ENCODE measurements at regions not wholly inside any gene's neighbourhood (a gene's known extent, or its start where the extent isn't known, plus 50 kb on each side); places are given as distances from the start of the nearest gene placed in this dataset.

DNA sequence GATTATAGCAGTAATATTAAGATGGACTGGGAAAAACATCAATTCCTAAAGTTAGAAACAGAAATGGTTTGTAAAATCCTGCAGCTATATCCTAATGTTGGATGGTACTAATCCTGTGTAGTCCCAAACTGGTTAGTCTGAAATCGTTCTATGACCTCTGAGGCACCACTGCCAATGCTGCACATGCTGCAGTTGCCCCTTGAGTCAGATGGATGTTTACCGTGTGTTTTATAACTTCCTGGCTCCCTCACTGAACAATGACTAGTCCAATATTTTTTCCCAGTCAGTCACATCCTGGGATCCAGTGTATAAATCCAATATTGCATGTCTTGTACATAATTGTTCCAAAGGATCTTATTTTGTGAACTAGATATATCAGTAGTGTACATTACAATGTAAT lies 226.7 kb upstream of the PKDCC start (continued):
- TF ChIP-seq RARB (CRISPR knock-in tag; IDR thresholded peaks at IDR 0.05) (no peak), ZC3H11A (IDR thresholded peaks at IDR 0.05) (no peak), BCL3 (IDR thresholded peaks at IDR 0.05) (no peak)

GRCh38 chr2:41826921-41827320 lies 220.9 kb upstream of the PKDCC start:
- H3K4me3 ChIP-seq: 0 out of 3 replicates have a peak overlapping the region, but pooled peaks have one; percentile 4
- ChIA-PET CTCF (interaction anchor here (1.6 to 3.7 kb wide), 2 partner anchors 14 to 259 kb away, joined by 6 to 19 read pairs; no protein-coding TSS in a partner anchor), POLR2A (no interaction called here)
- WGBS (ENCODE audit: missing lambda C conversion rate): 44% methylated on average over 1 of the region's 1 CpG
- ATAC-seq (peak; percentile 26 to 32; a peak in 4 of 6 replicates), FAIRE-seq (no peak), DNase-seq (ENCODE audit: low read depth in 1 of 2, low spot score in 1 of 2) (no peak)
- H3K9me3 ChIP-seq: peaks cover 4% of the 10 kb centered on the region; the same call in 1 of the 3 replicates
- peak overlapping the region; percentile 69 for H3K4me2 ChIP-seq
- H3K27ac ChIP-seq: peak overlapping the region; percentile 73 to 76
- H3K4me1 ChIP-seq: peaks cover 35% of the 10 kb centered on the region
- TF ChIP-seq FOSL2 (IDR thresholded peaks at IDR 0.05) (no peak), FOSL2 (CRISPR knock-in tag; IDR thresholded peaks at IDR 0.05) (peak; percentile 56), POLR2AphosphoS2 (conservative IDR thresholded peaks at IDR 0.05; ENCODE audit: low read length) (no peak), KDM1A (IDR thresholded peaks at IDR 0.05; ENCODE audit: low read depth) (no peak), POLR2A (IDR thresholded peaks at IDR 0.05; ENCODE audit: low read length) (no peak), ZFP36 (IDR thresholded peaks at IDR 0.05; ENCODE audit: borderline replicate concordance, partially characterized antibody) (no peak), EHMT2 (IDR thresholded peaks at IDR 0.05; ENCODE audit: low read depth) (no peak), SMC3 (IDR thresholded peaks at IDR 0.05) (no peak)

- ATAC-seq (peak; percentile 58 to 70), DNase-seq (ENCODE audit: low read depth in 1 of 2, low spot score in 1 of 2) (peak in 1 of 2 experiments; percentile 81), FAIRE-seq (peak; percentile 51)
- 0 out of 3 replicates have a peak overlapping the region, but pooled peaks have one; percentile 4 for H3K4me3 ChIP-seq
- peaks cover 4% of the 10 kb centered on the region; the same call in 1 of the 3 replicates for H3K9me3 ChIP-seq
- ChIA-PET POLR2A (no interaction called here), CTCF (interaction anchor here (0.9 to 3.7 kb wide), 2 partner anchors 13 to 259 kb away, joined by 3 to 19 read pairs; no protein-coding TSS in a partner anchor)
- peak overlapping the region; percentile 73 to 76 for H3K27ac ChIP-seq
- TF ChIP-seq FOSL2 (IDR thresholded peaks at IDR 0.05): no peak
- TF ChIP-seq FOSL2 (CRISPR knock-in tag; IDR thresholded peaks at IDR 0.05): no peak
- no peak for TF ChIP-seq NPAS2 (CRISPR knock-in tag; IDR thresholded peaks at IDR 0.05; ENCODE audit: borderline replicate concordance)
- TF ChIP-seq SMC3 (IDR thresholded peaks at IDR 0.05): no peak
- TF ChIP-seq EP300 (IDR thresholded peaks at IDR 0.05): peak in 1 of 2 experiments; percentile 54; a peak in 2 of 5 replicates
- TF ChIP-seq HEYL (CRISPR knock-in tag; IDR thresholded peaks at IDR 0.05): no peak
- no peak for TF ChIP-seq BHLHE40 (IDR thresholded peaks at IDR 0.05; ENCODE audit: low read depth, low read length)
- TF ChIP-seq RARB (CRISPR knock-in tag; IDR thresholded peaks at IDR 0.05): peak; percentile 77; the same call in 1 of the 2 replicates
- no peak for TF ChIP-seq MYC (IDR thresholded peaks at IDR 0.05; ENCODE audit: borderline replicate concordance, low read length)
- TF ChIP-seq PHF8 (IDR thresholded peaks at IDR 0.05; ENCODE audit: borderline replicate concordance, low read depth): no peak
- TF ChIP-seq, protein P1, sequence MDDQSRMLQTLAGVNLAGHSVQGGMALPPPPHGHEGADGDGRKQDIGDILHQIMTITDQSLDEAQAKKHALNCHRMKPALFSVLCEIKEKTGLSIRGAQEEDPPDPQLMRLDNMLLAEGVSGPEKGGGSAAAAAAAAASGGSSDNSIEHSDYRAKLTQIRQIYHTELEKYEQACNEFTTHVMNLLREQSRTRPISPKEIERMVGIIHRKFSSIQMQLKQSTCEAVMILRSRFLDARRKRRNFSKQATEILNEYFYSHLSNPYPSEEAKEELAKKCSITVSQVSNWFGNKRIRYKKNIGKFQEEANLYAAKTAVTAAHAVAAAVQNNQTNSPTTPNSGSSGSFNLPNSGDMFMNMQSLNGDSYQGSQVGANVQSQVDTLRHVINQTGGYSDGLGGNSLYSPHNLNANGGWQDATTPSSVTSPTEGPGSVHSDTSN (IDR thresholded peaks at IDR 0.05): no peak
- TF ChIP-seq HMGXB4 (CRISPR knock-in tag; IDR thresholded peaks at IDR 0.05; ENCODE audit: borderline replicate concordance): no peak
- no peak for TF ChIP-seq KDM5A (IDR thresholded peaks at IDR 0.05)
- TF ChIP-seq CEBPB (IDR thresholded peaks at IDR 0.05): peak; percentile 72 to 78
- TF ChIP-seq GATA3 (IDR thresholded peaks at IDR 0.05; ENCODE audit: borderline replicate concordance): peak; percentile 49; the same call in 1 of the 2 replicates
- TF ChIP-seq BCL3 (IDR thresholded peaks at IDR 0.05): no peak
- TF ChIP-seq HDAC2 (IDR thresholded peaks at IDR 0.05): no peak
- TF ChIP-seq JUN (IDR thresholded peaks at IDR 0.05): 0 out of 5 replicates have a peak, but pooled peaks of 1 of the 2 experiments have one; percentile 38
- TF ChIP-seq ESRRA (IDR thresholded peaks at IDR 0.05; ENCODE audit: borderline replicate concordance, low read length): no peak
- H3K4me1 ChIP-seq: peaks cover 35% of the 10 kb centered on the region
- 6% methylated on average over 6 of the region's 6 CpGs for WGBS (ENCODE audit: missing lambda C conversion rate)
- H3K4me2 ChIP-seq: peak overlapping the region; percentile 69
These were observed 220.4 kb upstream of the PKDCC start for GRCh38 chr2:41827354-41827971.

All from A549 (cell line).